Upper lobe of left lung (tissue), 6 donors: ENCODE measurements at regions not wholly inside any gene's neighbourhood (a gene's known extent, or its start where the extent isn't known, plus 50 kb on each side); places are given as distances from the start of the nearest gene placed in this dataset.

Experiments used
- ATAC-seq, 2 donors: fragments of 200-7000 bp; cut with Tn5 transposase; one replicate each; pipeline ENCODE4 v1.9.1; 2022; ENCODE audit warnings: mild to moderate bottlenecking in 2 of 2, moderate library complexity in 2 of 2; ENCODE audit not compliant: low FRiP score in 2 of 2
- DNase-seq, 2 donors: peaks; one replicate each; pipeline ENCODE4 v3.0.0-alpha.2; 2019 to 2020
- H3K27ac ChIP-seq, 4 donors: fragments of 200-600 bp; sonication (generic); one replicate each; pipeline ENCODE4 v1.5.1; 2016 to 2019
- H3K27me3 ChIP-seq, 4 donors: fragments of 200-600 bp; sonication (generic); one replicate each; pipeline ENCODE4 v1.5.1; 2017 to 2019
- H3K36me3 ChIP-seq, 4 donors: fragments of 200-600 bp; sonication (generic); one replicate each; pipeline ENCODE4 v1.5.1; 2016 to 2019
- H3K4me1 ChIP-seq, 4 donors: fragments of 200-600 bp; sonication (generic); one replicate each; pipeline ENCODE4 v1.5.1; 2018 to 2019
- H3K4me3 ChIP-seq, 4 donors: fragments of 200-600 bp; sonication (generic); one replicate each; pipeline ENCODE4 v1.5.1; 2017 to 2019; ENCODE audit warnings: mild to moderate bottlenecking in 2 of 4, moderate library complexity in 1 of 4
- H3K9me3 ChIP-seq, 4 donors: fragments of 200-600 bp; sonication (generic); one replicate each; pipeline ENCODE4 v1.5.1; 2018 to 2019
- CTCF ChIP-seq, 6 experiments: fragments of 450-650 bp in 4 of 6; fragments of 200-600 bp in 2 of 6; sonication (generic) in 2 of 6; IDR thresholded peaks; one replicate each; pipeline ENCODE4 v1.5.1; 2016 to 2019; ENCODE audit warnings: antibody characterized with exemption in 6 of 6
- EP300 ChIP-seq, 4 donors: sonication (generic); formaldehyde crosslinking; IDR thresholded peaks; one replicate each; pipeline ENCODE4 v1.5.1; 2017; ENCODE audit warnings: antibody characterized with exemption in 4 of 4, control low read depth in 2 of 4
- POLR2A ChIP-seq, 4 donors: fragments of 450-650 bp; IDR thresholded peaks; one replicate each; pipeline ENCODE4 v1.5.1; 2016 to 2017; ENCODE audit warnings: antibody characterized with exemption in 4 of 4, mild to moderate bottlenecking in 2 of 4
- POLR2AphosphoS5 ChIP-seq, 2 donors: sonication (generic); formaldehyde crosslinking; IDR thresholded peaks; one replicate each; pipeline ENCODE4 v1.5.1; 2017; ENCODE audit warnings: antibody characterized with exemption in 2 of 2
- WGBS, 2 donors: methylation state at CpG; one replicate each; pipeline ENCODE4 v1.1.5; 2017 to 2018; 5-methylcytosine and 5-hydroxymethylcytosine counted together
- donor health status: DM: no; HTN: no; CAD: no; lungs with moderate emphysema.
- donor health status: DM: no; HTN: yes; CAD: no; lungs with severe emphysema.

DNA sequence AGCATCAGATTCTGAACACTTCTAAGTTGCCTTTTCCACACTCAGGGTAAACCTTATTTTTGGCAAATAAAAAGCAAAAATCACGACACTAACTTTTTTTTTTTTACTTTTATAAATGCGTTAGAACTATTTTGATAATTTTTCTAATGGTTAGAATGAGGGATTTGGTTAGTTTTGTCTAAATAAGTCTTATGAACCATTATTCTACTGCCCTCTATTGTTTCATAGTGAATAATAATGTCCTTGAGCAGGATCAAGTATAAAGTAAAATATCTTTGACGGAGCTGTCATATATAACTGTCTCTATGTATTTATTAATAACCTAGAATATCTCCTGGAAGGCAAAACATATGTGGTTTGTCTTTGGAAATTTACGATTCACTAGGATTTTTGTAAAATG is 631.8 kb downstream of the GABRG2 start:
- H3K4me1 ChIP-seq, result no peaks in the 10 kb centered on the region
- TF ChIP-seq POLR2AphosphoS5 (IDR thresholded peaks at IDR 0.05) (no peak), POLR2A (IDR thresholded peaks at IDR 0.05) (no peak), CTCF (IDR thresholded peaks at IDR 0.05) (no peak), EP300 (IDR thresholded peaks at IDR 0.05) (no peak)

DNA sequence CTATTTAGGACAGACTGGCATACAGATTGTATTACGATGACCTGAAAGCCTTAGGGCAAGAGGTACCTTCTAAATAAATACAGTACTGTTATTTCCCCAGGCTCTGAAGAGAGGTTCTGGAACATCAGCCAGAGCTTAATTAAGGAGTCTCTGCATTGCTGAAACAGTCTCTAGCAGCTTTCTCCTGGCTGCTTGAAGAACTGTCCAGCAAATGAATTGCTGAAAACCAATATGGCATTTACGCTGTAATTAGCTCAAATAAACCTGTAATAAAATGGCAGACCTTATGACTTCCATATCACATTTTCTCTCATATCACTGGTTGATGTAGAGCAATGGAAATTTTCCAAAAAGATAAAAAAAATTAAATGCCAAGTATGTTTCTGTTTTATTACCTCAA is 636.3 kb downstream of the GABRG2 start:
- no peak for TF ChIP-seq POLR2AphosphoS5 (IDR thresholded peaks at IDR 0.05)
- TF ChIP-seq EP300 (IDR thresholded peaks at IDR 0.05), result no peak
- TF ChIP-seq CTCF (IDR thresholded peaks at IDR 0.05), result no peak
- no peak for TF ChIP-seq POLR2A (IDR thresholded peaks at IDR 0.05)
- H3K27ac ChIP-seq, result no peak overlapping the region
- no peaks in the 10 kb centered on the region for H3K27me3 ChIP-seq
- no peaks in the 10 kb centered on the region for H3K4me1 ChIP-seq
- DNase-seq (no peak), ATAC-seq (no peak)
- no peak overlapping the region for H3K4me3 ChIP-seq
- no peaks in the 10 kb centered on the region for H3K36me3 ChIP-seq
- H3K9me3 ChIP-seq, result no peaks in the 10 kb centered on the region
- 76 to 77% methylated on average over 2 of the region's 2 CpGs for WGBS, 2 donors

More for the DNA sequence above, 631.8 kb downstream of the GABRG2 start:
- Histone ChIP-seq H3K9me3 (no peaks in the 10 kb centered on the region), H3K27me3 (no peaks in the 10 kb centered on the region), H3K36me3 (no peaks in the 10 kb centered on the region), H3K27ac (no peak overlapping the region), H3K4me3 (no peak overlapping the region)
- WGBS, 2 donors, result 74 to 78% methylated on average over 4 of the region's 4 CpGs
- DNase-seq, result no peak
- ATAC-seq, result no peak

DNA sequence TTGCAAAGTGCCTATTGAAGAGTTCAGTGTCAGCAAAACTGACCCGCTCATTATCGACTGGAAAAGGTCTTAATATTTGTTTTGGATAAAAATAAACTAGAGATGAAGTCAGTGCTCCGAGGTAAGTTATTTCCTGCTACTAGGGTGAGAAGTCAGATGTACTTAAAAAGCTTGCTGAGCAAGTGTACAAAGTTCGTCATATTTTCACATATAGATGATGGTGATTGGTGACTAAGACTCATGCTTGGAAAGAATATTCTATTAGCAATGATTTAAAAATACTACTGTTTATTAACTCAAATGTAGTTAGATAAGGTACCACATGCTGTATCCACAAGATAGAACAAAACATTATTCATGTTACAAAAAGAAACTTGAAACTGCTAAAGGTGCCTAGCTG is 643.7 kb downstream of the GABRG2 start:
- H3K36me3 ChIP-seq, result no peaks in the 10 kb centered on the region
- no peak for TF ChIP-seq EP300 (IDR thresholded peaks at IDR 0.05)
- no peaks in the 10 kb centered on the region for H3K9me3 ChIP-seq
- 66 to 80% methylated on average over 4 of the region's 4 CpGs for WGBS, 2 donors
- H3K4me3 ChIP-seq, result no peak overlapping the region
- ATAC-seq (no peak), DNase-seq (no peak)
- no peak overlapping the region for H3K27ac ChIP-seq
- no peaks in the 10 kb centered on the region for H3K27me3 ChIP-seq
- H3K4me1 ChIP-seq, result no peaks in the 10 kb centered on the region

GRCh38 chr5:162719720-162720119 is 652.1 kb downstream of the GABRG2 start:
- TF ChIP-seq POLR2A (IDR thresholded peaks at IDR 0.05), result no peak
- TF ChIP-seq POLR2AphosphoS5 (IDR thresholded peaks at IDR 0.05), result no peak
- no peak for TF ChIP-seq EP300 (IDR thresholded peaks at IDR 0.05)
- TF ChIP-seq CTCF (IDR thresholded peaks at IDR 0.05), result no peak
- Histone ChIP-seq H3K4me1 (no peaks in the 10 kb centered on the region), H3K27ac (no peak overlapping the region), H3K9me3 (peaks cover 0 to 13% (median 4%) of the 10 kb centered on the region in 4 donors), H3K4me3 (no peak overlapping the region), H3K36me3 (no peaks in the 10 kb centered on the region), H3K27me3 (no peaks in the 10 kb centered on the region)
- no peak for DNase-seq
- ATAC-seq, result no peak

- H3K27me3 ChIP-seq, result no peaks in the 10 kb centered on the region
- no peak overlapping the region for H3K4me3 ChIP-seq
- H3K36me3 ChIP-seq, result no peaks in the 10 kb centered on the region
- no peak for DNase-seq
- no peaks in the 10 kb centered on the region for H3K4me1 ChIP-seq
- H3K27ac ChIP-seq, result no peak overlapping the region
- WGBS, 2 donors, result 66 to 72% methylated on average over 1 of the region's 1 CpG
- H3K9me3 ChIP-seq, result peaks cover 0 to 18% (median 4%) of the 10 kb centered on the region in 4 donors
- no peak for ATAC-seq
- TF ChIP-seq CTCF (IDR thresholded peaks at IDR 0.05) (no peak), POLR2AphosphoS5 (IDR thresholded peaks at IDR 0.05) (no peak), EP300 (IDR thresholded peaks at IDR 0.05) (no peak), POLR2A (IDR thresholded peaks at IDR 0.05) (no peak)
Measured at GRCh38 chr5:162721125-162721524, 653.6 kb downstream of the GABRG2 start.
